Endodermal cell (in vitro differentiated cells): ENCODE measurements at regions not wholly inside any gene's neighbourhood (a gene's known extent, or its start where the extent isn't known, plus 50 kb on each side); places are given as distances from the start of the nearest gene placed in this dataset.

ENCODE experiments used
- DNase-seq: peaks from one replicate; pipeline ENCODE4 v3.0.0-alpha.2; 2017
- H3K27ac ChIP-seq: 2 replicates; pipeline ENCODE4 v1.5.1; 2013; ENCODE audit warnings: mild to moderate bottlenecking, low read depth, low read length, moderate library complexity
- H3K27me3 ChIP-seq: 2 replicates; pipeline ENCODE4 v1.6.1; 2013; ENCODE audit warnings: mild to moderate bottlenecking, low read length, moderate library complexity; ENCODE audit not compliant: insufficient read depth, control insufficient read depth, poor library complexity, severe bottlenecking
- H3K36me3 ChIP-seq: 2 replicates; pipeline ENCODE4 v1.7.0; 2013; ENCODE audit warnings: mild to moderate bottlenecking, low read length, moderate library complexity; ENCODE audit not compliant: control insufficient read depth, insufficient read depth
- H3K4me1 ChIP-seq: one replicate; pipeline ENCODE4 v1.7.0; 2013; ENCODE audit warnings: low read length; ENCODE audit not compliant: control insufficient read depth, insufficient read depth
- H3K4me3 ChIP-seq: 2 replicates; pipeline ENCODE4 v1.5.1; 2013; ENCODE audit warnings: mild to moderate bottlenecking, low read length, moderate library complexity
- H3K9ac ChIP-seq: 2 replicates; pipeline ENCODE4 v1.6.1; 2013; ENCODE audit warnings: mild to moderate bottlenecking, low read length, moderate library complexity; ENCODE audit not compliant: poor library complexity, severe bottlenecking; ENCODE audit errors: extremely low read depth
- H3K9me3 ChIP-seq: 2 replicates; pipeline ENCODE4 v1.6.1; 2013; ENCODE audit warnings: mild to moderate bottlenecking, low read length, moderate library complexity; ENCODE audit not compliant: control insufficient read depth
- H3K27ac Mint-ChIP-seq: 2 replicates; pipeline ENCODE4 v1.8.0; 2020; ENCODE audit warnings: mixed read lengths
- H3K27me3 Mint-ChIP-seq: 2 replicates; pipeline ENCODE4 v1.8.0; 2021; ENCODE audit warnings: mild to moderate bottlenecking, mixed read lengths; ENCODE audit not compliant: insufficient read depth
- H3K36me3 Mint-ChIP-seq: 2 replicates; pipeline ENCODE4 v1.8.0; 2020; ENCODE audit warnings: low read depth, mixed read lengths
- H3K4me1 Mint-ChIP-seq: 2 replicates; pipeline ENCODE4 v1.8.0; 2020; ENCODE audit warnings: mixed read lengths
- H3K4me3 Mint-ChIP-seq: 2 replicates; pipeline ENCODE4 v1.8.0; 2020; ENCODE audit warnings: mild to moderate bottlenecking, moderate library complexity, mixed read lengths
- H3K9me3 Mint-ChIP-seq: 2 replicates; pipeline ENCODE4 v1.8.0; 2020; ENCODE audit warnings: mild to moderate bottlenecking, mixed read lengths
- WGBS, 2 experiments: methylation state at CpG; one replicate each; pipeline versions ENCODE4 v1.1.5 to v1.1.7; 2013; ENCODE audit warnings: missing lambda C conversion rate in 2 of 2, mixed read lengths in 1 of 2; ENCODE audit not compliant: insufficient coverage in 1 of 2, insufficient read length in 1 of 2; 5-methylcytosine and 5-hydroxymethylcytosine counted together
- TF ChIP-seq, protein P1 (sequence below): fragments of 200-600 bp; sonication (generic); conservative IDR thresholded peaks from 2 replicates; pipeline ENCODE4 v1.5.0; 2021; ENCODE audit warnings: antibody characterized with exemption, mild to moderate bottlenecking

GRCh38 chr13:72652681-72653080 lies 74.7 kb downstream of the MZT1 start:
- no peaks in the 10 kb centered on the region for H3K36me3 ChIP-seq
- no peak for DNase-seq
- Mint-ChIP-seq H3K27ac (no peak overlapping the region), H3K27me3 (no peaks in the 10 kb centered on the region), H3K4me3 (no peak overlapping the region), H3K36me3 (no peaks in the 10 kb centered on the region), H3K4me1 (no peaks in the 10 kb centered on the region), H3K9me3 (peaks cover 2% of the 10 kb centered on the region)
- no peak overlapping the region for H3K4me3 ChIP-seq
- 94 to 100% methylated on average over 1 of the region's 2 CpGs for WGBS, 2 experiments
- H3K27me3 ChIP-seq: no peaks in the 10 kb centered on the region
- no peaks in the 10 kb centered on the region for H3K9me3 ChIP-seq
- H3K27ac ChIP-seq: no peak overlapping the region
- TF ChIP-seq, protein P1, sequence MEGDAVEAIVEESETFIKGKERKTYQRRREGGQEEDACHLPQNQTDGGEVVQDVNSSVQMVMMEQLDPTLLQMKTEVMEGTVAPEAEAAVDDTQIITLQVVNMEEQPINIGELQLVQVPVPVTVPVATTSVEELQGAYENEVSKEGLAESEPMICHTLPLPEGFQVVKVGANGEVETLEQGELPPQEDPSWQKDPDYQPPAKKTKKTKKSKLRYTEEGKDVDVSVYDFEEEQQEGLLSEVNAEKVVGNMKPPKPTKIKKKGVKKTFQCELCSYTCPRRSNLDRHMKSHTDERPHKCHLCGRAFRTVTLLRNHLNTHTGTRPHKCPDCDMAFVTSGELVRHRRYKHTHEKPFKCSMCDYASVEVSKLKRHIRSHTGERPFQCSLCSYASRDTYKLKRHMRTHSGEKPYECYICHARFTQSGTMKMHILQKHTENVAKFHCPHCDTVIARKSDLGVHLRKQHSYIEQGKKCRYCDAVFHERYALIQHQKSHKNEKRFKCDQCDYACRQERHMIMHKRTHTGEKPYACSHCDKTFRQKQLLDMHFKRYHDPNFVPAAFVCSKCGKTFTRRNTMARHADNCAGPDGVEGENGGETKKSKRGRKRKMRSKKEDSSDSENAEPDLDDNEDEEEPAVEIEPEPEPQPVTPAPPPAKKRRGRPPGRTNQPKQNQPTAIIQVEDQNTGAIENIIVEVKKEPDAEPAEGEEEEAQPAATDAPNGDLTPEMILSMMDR: no peak
- H3K4me1 ChIP-seq: no peaks in the 10 kb centered on the region
- no peak overlapping the region for H3K9ac ChIP-seq

GRCh38 chr13:72651144-72651543 lies 76.3 kb downstream of the MZT1 start:
- H3K27ac Mint-ChIP-seq: no peak overlapping the region
- Histone ChIP-seq H3K4me1 (no peaks in the 10 kb centered on the region), H3K4me3 (no peak overlapping the region), H3K27me3 (no peaks in the 10 kb centered on the region), H3K9me3 (no peaks in the 10 kb centered on the region), H3K36me3 (no peaks in the 10 kb centered on the region), H3K27ac (no peak overlapping the region), H3K9ac (no peak overlapping the region)
- H3K9me3 Mint-ChIP-seq: peaks cover 2% of the 10 kb centered on the region
- DNase-seq: no peak
- WGBS, 2 experiments: 68 to 70% methylated on average over 4 to 5 of the region's 5 CpGs
- H3K4me3 Mint-ChIP-seq: no peak overlapping the region
- TF ChIP-seq, protein P1: peak; percentile 76
- no peaks in the 10 kb centered on the region for H3K27me3 Mint-ChIP-seq
- H3K4me1 Mint-ChIP-seq: no peaks in the 10 kb centered on the region
- H3K36me3 Mint-ChIP-seq: no peaks in the 10 kb centered on the region

DNA sequence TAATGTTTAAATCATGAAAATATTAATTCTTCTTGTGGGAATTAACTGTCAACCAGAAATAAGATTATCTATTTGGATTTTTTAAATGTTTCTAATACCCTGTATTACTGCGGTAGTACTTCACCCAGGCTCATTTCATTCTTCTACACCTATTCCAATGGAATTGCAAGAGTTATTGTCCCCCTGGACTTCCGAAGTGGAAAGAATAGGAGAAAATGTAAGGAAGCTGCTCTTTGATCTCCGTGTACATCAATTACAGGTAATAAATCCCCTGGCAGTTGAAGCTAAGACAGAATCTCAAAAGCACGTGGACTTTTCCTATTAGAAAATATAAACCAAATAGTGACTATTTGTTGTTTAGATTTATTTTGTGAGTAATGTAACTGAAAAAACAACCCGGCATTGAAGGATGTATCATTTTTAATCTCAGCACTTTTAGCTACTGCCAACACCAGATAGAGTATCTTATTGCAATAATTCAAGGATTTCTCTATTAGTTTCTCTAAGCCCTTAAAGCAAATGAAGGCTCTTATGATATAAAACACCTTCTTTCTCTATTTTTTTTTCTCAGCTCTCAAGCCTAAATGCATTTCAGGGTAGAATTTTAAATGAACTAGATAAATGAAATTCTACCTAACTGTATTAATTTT lies 77.3 kb downstream of the MZT1 start:
- Mint-ChIP-seq H3K4me1 (no peaks in the 10 kb centered on the region), H3K36me3 (no peaks in the 10 kb centered on the region), H3K9me3 (no peaks in the 10 kb centered on the region), H3K27ac (no peak overlapping the region), H3K27me3 (no peaks in the 10 kb centered on the region), H3K4me3 (no peak overlapping the region)
- WGBS, 2 experiments: 90 to 93% methylated on average over 3 to 5 of the region's 5 CpGs
- Histone ChIP-seq H3K9me3 (no peaks in the 10 kb centered on the region), H3K9ac (no peak overlapping the region), H3K36me3 (no peaks in the 10 kb centered on the region), H3K27ac (no peak overlapping the region), H3K4me1 (no peaks in the 10 kb centered on the region), H3K4me3 (no peak overlapping the region), H3K27me3 (no peaks in the 10 kb centered on the region)
- TF ChIP-seq, protein P1: no peak
- DNase-seq: no peak
